IMR-90 (cell line): ENCODE measurements at regions not wholly inside any gene's neighbourhood (a gene's known extent, or its start where the extent isn't known, plus 50 kb on each side); places are given as distances from the start of the nearest gene placed in this dataset.

ENCODE experiments used
- ATAC-seq: fragments of 200-7000 bp; cut with Tn5 transposase; 2 replicates; pipeline ENCODE4 v1.9.1; 2020; ENCODE audit warnings: low read depth, mild to moderate bottlenecking, moderate library complexity
- BruUV-seq: library from RNA; stranded (reverse); fragments of 400-500 nt; replicated peaks from 2 replicates; lab custom pipeline; 2021; lab: Mats Ljungman, UMichigan
- CTCF ChIA-PET: fragments of 300-600 bp; formaldehyde crosslinking; extraction: SDS; loops from one replicate; lab custom pipeline; 2021; ENCODE audit warnings: antibody characterized with exemption; lab: Yijun Ruan, JAX
- POLR2A ChIA-PET: fragments of 300-600 bp; sonication (Branson Sonifier 250); formaldehyde crosslinking; loops from one replicate; lab custom pipeline; 2022; ENCODE audit warnings: antibody characterized with exemption; ENCODE audit not compliant: unreplicated experiment; lab: Charles Lee
- DNase-seq: peaks from one replicate; pipeline ENCODE4 v3.0.0; 2013
- H2AFZ ChIP-seq: replicated peaks from 2 replicates; pipeline ENCODE3; 2013; ENCODE audit warnings: low read length, mild to moderate bottlenecking; ENCODE audit not compliant: poor library complexity
- H2AK5ac ChIP-seq: 2 replicates; pipeline ENCODE4 v1.6.1; 2013; ENCODE audit warnings: low read depth, low read length, inconsistent platforms
- H2AK9ac ChIP-seq: replicated peaks from 2 replicates; pipeline ENCODE3; 2013; ENCODE audit warnings: mild to moderate bottlenecking, low read depth, low read length, moderate library complexity; ENCODE audit not compliant: poor library complexity
- H2BK120ac ChIP-seq: 2 replicates; pipeline ENCODE4 v1.6.1; 2013; ENCODE audit warnings: low read depth, low read length, inconsistent platforms
- H2BK15ac ChIP-seq: 3 replicates; pipeline ENCODE4 v1.6.1; 2013; ENCODE audit warnings: low read depth, low read length, inconsistent platforms
- H2BK20ac ChIP-seq: 2 replicates; pipeline ENCODE4 v1.6.1; 2013; ENCODE audit warnings: low read depth, mild to moderate bottlenecking, inconsistent platforms, low read length, moderate library complexity
- H2BK5ac ChIP-seq: 2 replicates; pipeline ENCODE4 v1.6.1; 2013; ENCODE audit warnings: mild to moderate bottlenecking, low read depth, low read length, inconsistent platforms; ENCODE audit not compliant: poor library complexity, severe bottlenecking
- H3K14ac ChIP-seq: replicated peaks from 2 replicates; pipeline ENCODE4 v1.6.1; 2013; ENCODE audit warnings: low read depth, low read length, inconsistent platforms
- H3K18ac ChIP-seq: 2 replicates; pipeline ENCODE4 v1.6.1; 2013; ENCODE audit warnings: low read depth, low read length, control low read depth
- H3K23ac ChIP-seq: 2 replicates; pipeline ENCODE4 v1.6.1; 2013; ENCODE audit warnings: low read depth, low read length, inconsistent platforms
- H3K27ac ChIP-seq: 2 replicates; pipeline ENCODE4 v1.5.1; 2013; ENCODE audit warnings: mild to moderate bottlenecking, control low read depth, low read length; ENCODE audit not compliant: insufficient read depth
- H3K27me3 ChIP-seq: 2 replicates; pipeline ENCODE4 v1.6.1; 2013; ENCODE audit warnings: low read length; ENCODE audit not compliant: control insufficient read depth, insufficient read depth
- H3K36me3 ChIP-seq: 2 replicates; pipeline ENCODE4 v1.6.1; 2013; ENCODE audit warnings: low read length, mixed read lengths; ENCODE audit not compliant: control insufficient read depth, insufficient read depth
- H3K4ac ChIP-seq: 2 replicates; pipeline ENCODE4 v1.6.1; 2013; ENCODE audit warnings: low read depth, low read length, inconsistent platforms
- H3K4me1 ChIP-seq: 2 replicates; pipeline ENCODE4 v1.6.1; 2013; ENCODE audit warnings: low read length, mixed read lengths; ENCODE audit not compliant: control insufficient read depth, insufficient read depth
- H3K4me2 ChIP-seq: 2 replicates; pipeline ENCODE4 v1.6.1; 2013; ENCODE audit warnings: low read depth, mild to moderate bottlenecking, control low read depth, low read length, moderate library complexity
- H3K4me3 ChIP-seq: 2 replicates; pipeline ENCODE4 v1.5.1; 2013; ENCODE audit warnings: low read depth, mild to moderate bottlenecking, control low read depth, low read length, moderate library complexity; ENCODE audit not compliant: insufficient read depth
- H3K56ac ChIP-seq: 2 replicates; pipeline ENCODE4 v1.6.1; 2013; ENCODE audit warnings: low read length, inconsistent platforms; ENCODE audit not compliant: insufficient read depth; ENCODE audit errors: extremely low read depth
- H3K79me1 ChIP-seq, 2 experiments: 2 replicates each; pipeline ENCODE4 v1.6.1; 2013; ENCODE audit warnings: low read length in 2 of 2, inconsistent platforms in 1 of 2, low read depth in 1 of 2
- H3K9ac ChIP-seq: 2 replicates; pipeline ENCODE4 v1.6.1; 2013; ENCODE audit warnings: low read depth, low read length, control low read depth
- H3K9me1 ChIP-seq: 2 replicates; pipeline ENCODE4 v1.6.1; 2013; ENCODE audit warnings: low read length, inconsistent platforms; ENCODE audit not compliant: insufficient read depth
- H3K9me3 ChIP-seq: 2 replicates; pipeline ENCODE4 v1.6.1; 2013; ENCODE audit warnings: low read length; ENCODE audit not compliant: control insufficient read depth, insufficient read depth
- H4K20me1 ChIP-seq: 2 replicates; pipeline ENCODE4 v1.6.1; 2013; ENCODE audit warnings: low read length, inconsistent platforms; ENCODE audit not compliant: insufficient read depth
- H4K5ac ChIP-seq: 2 replicates; pipeline ENCODE4 v1.6.1; 2013; ENCODE audit warnings: mild to moderate bottlenecking, low read depth, low read length, control low read depth
- H4K8ac ChIP-seq, 2 experiments: 2 replicates each; pipeline ENCODE4 v1.6.1; 2013; ENCODE audit warnings: low read depth in 2 of 2, low read length in 2 of 2, control low read depth in 1 of 2, inconsistent platforms in 1 of 2
- H4K91ac ChIP-seq: 2 replicates; pipeline ENCODE4 v1.6.1; 2013; ENCODE audit warnings: low read depth, low read length, inconsistent platforms; ENCODE audit not compliant: insufficient read depth
- CEBPB ChIP-seq: IDR thresholded peaks from 2 replicates; pipeline ENCODE4 v1.6.1; 2012; ENCODE audit warnings: low read depth, low read length, improper control_type of control experiment
- CTCF ChIP-seq: conservative IDR thresholded peaks from 2 replicates; pipeline ENCODE4 v1.5.1; 2012; ENCODE audit warnings: mild to moderate bottlenecking, low read depth, low read length, improper control_type of control experiment
- MAFK ChIP-seq: IDR thresholded peaks from 2 replicates; pipeline ENCODE4 v1.6.1; 2012; ENCODE audit warnings: low read depth, low read length, improper control_type of control experiment
- MAZ ChIP-seq: IDR thresholded peaks from 2 replicates; pipeline ENCODE4 v1.6.1; 2012; ENCODE audit warnings: low read depth, mild to moderate bottlenecking, low read length, improper control_type of control experiment, moderate library complexity, borderline replicate concordance
- MXI1 ChIP-seq: IDR thresholded peaks from 2 replicates; pipeline ENCODE4 v1.6.1; 2012; ENCODE audit warnings: low read depth, mild to moderate bottlenecking, low read length, moderate library complexity, borderline replicate concordance
- NFE2L2 ChIP-seq: fragments of 150-350 bp; IDR thresholded peaks from 2 replicates; pipeline ENCODE4 v1.6.1; 2016; ENCODE audit warnings: low read depth, mild to moderate bottlenecking, low read length
- POLR2A ChIP-seq: IDR thresholded peaks from 2 replicates; pipeline ENCODE4 v1.6.1; 2012; ENCODE audit warnings: mild to moderate bottlenecking, low read depth, low read length
- RAD21 ChIP-seq: IDR thresholded peaks from 2 replicates; pipeline ENCODE4 v1.6.1; 2012; ENCODE audit warnings: low read length, improper control_type of control experiment
- RCOR1 ChIP-seq: IDR thresholded peaks from 2 replicates; pipeline ENCODE4 v1.6.1; 2012; ENCODE audit warnings: mild to moderate bottlenecking, low read length, improper control_type of control experiment; ENCODE audit not compliant: insufficient replicate concordance
- RFX5 ChIP-seq: IDR thresholded peaks from 2 replicates; pipeline ENCODE4 v1.8.0; 2012; ENCODE audit warnings: low read depth, mild to moderate bottlenecking, low read length, moderate library complexity
- USF2 ChIP-seq: fragments of 150-350 bp; IDR thresholded peaks from 2 replicates; pipeline ENCODE4 v1.6.1; 2017; ENCODE audit warnings: mild to moderate bottlenecking, antibody characterized with exemption, low read length, low read depth
- WGBS, 2 experiments: methylation state at CpG; one replicate each; pipeline versions ENCODE4 v1.1.5 to v1.1.7; 2013; ENCODE audit warnings: missing lambda C conversion rate in 2 of 2; ENCODE audit not compliant: insufficient read length in 1 of 2; ENCODE audit errors: extremely low coverage in 2 of 2; 5-methylcytosine and 5-hydroxymethylcytosine counted together
- dilution Hi-C: fragments of 300-500 bp; cut with HindIII; formaldehyde crosslinking; loops from one replicate; pipeline ENCODE4 v1.14.3; 2018; ENCODE audit warnings: low sequenced_read_pairs; ENCODE audit not compliant: unreplicated experiment
- in situ Hi-C: fragments of 300-500 bp; cut with MboI; formaldehyde crosslinking; loops from 3 replicates; pipeline ENCODE4 v1.14.3; 2019; ENCODE audit warnings: low sequenced_read_pairs, inconsistent platforms, mixed read lengths
- intact Hi-C: fragments of 100-400 bp; cut with micrococcal nuclease; formaldehyde crosslinking; loops from 2 replicates; pipeline ENCODE4 v1.10.0; 2022

GRCh38 chr2:145410086-145410485, 890.2 kb upstream of the ZEB2 start:
- Histone ChIP-seq H2BK5ac (no peak overlapping the region), H4K91ac (no peak overlapping the region), H3K27ac (no peak overlapping the region), H4K8ac (no peak overlapping the region), H3K9me3 (no peaks in the 10 kb centered on the region), H3K27me3 (no peaks in the 10 kb centered on the region), H3K4ac (no peak overlapping the region), H3K4me1 (no peaks in the 10 kb centered on the region), H2BK120ac (no peak overlapping the region), H3K79me1 (no peaks in the 10 kb centered on the region), H3K23ac (no peak overlapping the region), H3K36me3 (no peaks in the 10 kb centered on the region), H2AK9ac (no peak overlapping the region), H4K5ac (no peak overlapping the region), H2BK15ac (no peak overlapping the region), H2AFZ (no peak overlapping the region), H3K56ac (no peak overlapping the region), H2AK5ac (no peak overlapping the region), H3K18ac (no peak overlapping the region), H3K9ac (no peak overlapping the region), H2BK20ac (no peak overlapping the region), H3K4me3 (no peak overlapping the region), H4K20me1 (no peaks in the 10 kb centered on the region), H3K14ac (no peak overlapping the region), H3K4me2 (no peak overlapping the region), H3K9me1 (no peaks in the 10 kb centered on the region)
- BruUV-seq: no TSS peak
- ATAC-seq (no peak), DNase-seq (no peak)
- WGBS, 2 experiments: no CpG with 5 or more reads among the region's 2 CpGs
- ChIA-PET POLR2A (no interaction called here), CTCF (no interaction called here)
- dilution Hi-C loops (no loop called here), intact Hi-C loops (no loop called here), in situ Hi-C loops (no loop called here)
- no peak for TF ChIP-seq USF2
- TF ChIP-seq MAZ: no peak
- no peak for TF ChIP-seq MAFK
- TF ChIP-seq CEBPB: no peak
- no peak for TF ChIP-seq POLR2A
- no peak for TF ChIP-seq RFX5
- TF ChIP-seq RAD21: no peak
- no peak for TF ChIP-seq NFE2L2
- no peak for TF ChIP-seq RCOR1
- TF ChIP-seq CTCF: no peak
- TF ChIP-seq MXI1: no peak
